ENCODE measurements at regions not wholly inside any gene's neighbourhood (a gene's known extent, or its start where the extent isn't known, plus 50 kb on each side); places are given as distances from the start of the nearest gene placed in this dataset.

DNA sequence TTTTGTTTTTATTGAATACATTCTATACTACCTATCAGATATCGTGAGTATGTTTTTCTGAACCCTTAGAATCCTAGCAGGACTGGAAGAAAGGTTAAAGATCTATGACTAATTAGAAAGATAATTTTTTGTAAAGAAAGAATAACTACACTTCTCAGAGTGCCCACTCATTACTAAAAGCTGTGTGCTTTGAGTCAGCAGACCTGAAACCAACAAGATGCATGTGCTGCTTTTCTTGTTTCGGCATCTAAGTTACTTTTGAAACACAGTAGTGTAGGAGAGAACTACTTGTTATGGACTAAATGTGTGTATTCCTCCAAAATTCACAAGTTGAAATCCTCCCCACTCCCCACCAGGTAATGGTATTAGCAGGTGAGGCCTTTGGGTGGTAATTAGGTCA, 127.8 kb upstream of the ESRRG start:
- H3K4me1 Mint-ChIP-seq, result peaks cover 7% of the 10 kb centered on the region
- H3K27me3 Mint-ChIP-seq (ENCODE audit: low read depth), result no peaks in the 10 kb centered on the region
- H3K9me3 Mint-ChIP-seq, result no peaks in the 10 kb centered on the region
- TF ChIP-seq, protein P1, sequence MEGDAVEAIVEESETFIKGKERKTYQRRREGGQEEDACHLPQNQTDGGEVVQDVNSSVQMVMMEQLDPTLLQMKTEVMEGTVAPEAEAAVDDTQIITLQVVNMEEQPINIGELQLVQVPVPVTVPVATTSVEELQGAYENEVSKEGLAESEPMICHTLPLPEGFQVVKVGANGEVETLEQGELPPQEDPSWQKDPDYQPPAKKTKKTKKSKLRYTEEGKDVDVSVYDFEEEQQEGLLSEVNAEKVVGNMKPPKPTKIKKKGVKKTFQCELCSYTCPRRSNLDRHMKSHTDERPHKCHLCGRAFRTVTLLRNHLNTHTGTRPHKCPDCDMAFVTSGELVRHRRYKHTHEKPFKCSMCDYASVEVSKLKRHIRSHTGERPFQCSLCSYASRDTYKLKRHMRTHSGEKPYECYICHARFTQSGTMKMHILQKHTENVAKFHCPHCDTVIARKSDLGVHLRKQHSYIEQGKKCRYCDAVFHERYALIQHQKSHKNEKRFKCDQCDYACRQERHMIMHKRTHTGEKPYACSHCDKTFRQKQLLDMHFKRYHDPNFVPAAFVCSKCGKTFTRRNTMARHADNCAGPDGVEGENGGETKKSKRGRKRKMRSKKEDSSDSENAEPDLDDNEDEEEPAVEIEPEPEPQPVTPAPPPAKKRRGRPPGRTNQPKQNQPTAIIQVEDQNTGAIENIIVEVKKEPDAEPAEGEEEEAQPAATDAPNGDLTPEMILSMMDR (IDR thresholded peaks at IDR 0.05; ENCODE audit: unreplicated experiment in 3 of 3), result no peak
- H3K4me3 Mint-ChIP-seq, result no peak overlapping the region
- no peak overlapping the region for H3K27ac Mint-ChIP-seq
- no peaks in the 10 kb centered on the region for H3K36me3 Mint-ChIP-seq (ENCODE audit: low read depth)

DNA sequence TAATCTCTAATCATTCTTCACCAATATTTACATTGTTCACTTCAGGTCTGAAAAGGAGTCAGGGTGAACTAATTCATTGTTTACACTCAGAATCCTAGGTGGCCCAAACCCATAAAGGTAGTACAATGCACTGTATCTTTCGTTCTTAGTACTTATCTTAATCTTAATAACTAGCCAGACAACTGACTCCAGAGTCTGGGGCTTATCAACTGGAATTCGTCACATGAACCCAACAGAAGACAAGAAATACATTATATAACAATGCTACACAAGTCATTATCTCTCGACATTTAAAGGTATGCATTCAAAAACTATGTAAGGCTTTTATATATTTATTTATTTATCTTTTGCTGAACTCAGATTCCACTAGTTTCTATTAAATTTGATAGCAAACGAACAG, 125.9 kb upstream of the ESRRG start:
- Mint-ChIP-seq H3K27ac (no peak overlapping the region), H3K36me3 (ENCODE audit: low read depth) (no peaks in the 10 kb centered on the region)
- TF ChIP-seq, protein P1 (IDR thresholded peaks at IDR 0.05; ENCODE audit: unreplicated experiment in 3 of 3), result no peak

DNA sequence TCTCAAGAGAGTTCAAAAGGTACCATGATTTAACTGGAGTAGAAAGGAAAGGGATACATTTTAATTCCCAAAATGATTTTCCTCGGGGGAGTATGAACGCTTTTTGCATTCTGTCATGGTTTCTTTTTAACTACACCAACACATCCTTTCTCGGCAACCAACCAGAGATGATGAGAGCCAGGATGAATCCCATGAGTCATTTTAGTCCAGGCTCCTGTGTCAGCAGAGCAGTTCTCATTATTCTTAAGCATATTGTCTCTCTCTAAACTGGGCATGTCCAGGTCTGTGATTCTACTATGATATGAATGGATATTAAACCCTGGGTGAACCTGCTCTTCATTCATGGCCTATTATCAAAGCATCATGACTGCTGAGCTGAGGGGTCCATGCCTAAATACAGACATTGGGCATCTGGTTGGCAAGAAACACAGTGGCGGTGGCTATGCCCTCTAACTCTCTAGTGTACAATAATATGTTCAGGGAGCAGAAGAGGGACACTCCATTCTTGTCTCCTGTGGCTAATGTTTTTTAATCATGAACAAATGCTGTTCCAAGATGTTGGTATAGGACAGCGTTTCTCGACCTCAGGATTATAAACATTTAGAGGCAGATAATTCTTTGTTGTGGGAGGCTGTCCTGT, 124.3 kb upstream of the ESRRG start:
- Mint-ChIP-seq H3K27ac (no peak overlapping the region), H3K4me3 (no peak overlapping the region), H3K27me3 (ENCODE audit: low read depth) (no peaks in the 10 kb centered on the region), H3K4me1 (no peaks in the 10 kb centered on the region), H3K9me3 (no peaks in the 10 kb centered on the region), H3K36me3 (ENCODE audit: low read depth) (no peaks in the 10 kb centered on the region)
- TF ChIP-seq, protein P1 (IDR thresholded peaks at IDR 0.05; ENCODE audit: unreplicated experiment in 3 of 3), result no peak

More for the DNA sequence above, 125.9 kb upstream of the ESRRG start:
- H3K9me3 Mint-ChIP-seq, result no peaks in the 10 kb centered on the region
- H3K4me1 Mint-ChIP-seq, result peaks cover 7% of the 10 kb centered on the region
- H3K4me3 Mint-ChIP-seq, result no peak overlapping the region
- no peaks in the 10 kb centered on the region for H3K27me3 Mint-ChIP-seq (ENCODE audit: low read depth)

DNA sequence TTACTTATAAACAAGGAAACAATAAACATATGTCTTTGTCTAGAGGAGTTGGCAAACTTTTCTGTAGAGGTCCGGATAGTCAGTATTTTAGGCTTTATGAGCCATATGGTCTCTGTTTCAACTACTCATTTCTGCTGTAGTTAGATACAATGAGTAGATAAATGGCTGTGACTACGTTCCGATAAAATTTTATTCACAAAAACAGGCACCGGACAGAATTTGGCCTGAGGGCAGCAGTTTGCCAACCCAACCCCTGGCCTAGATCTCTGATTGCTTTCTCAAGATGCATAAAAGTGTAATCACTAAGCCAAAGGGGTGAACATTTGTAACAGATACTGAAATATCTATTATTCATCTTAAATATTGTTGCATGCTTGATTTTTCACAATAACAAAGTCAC, 123.1 kb upstream of the ESRRG start:
- Mint-ChIP-seq H3K4me3 (no peak overlapping the region), H3K27ac (no peak overlapping the region)

DNA sequence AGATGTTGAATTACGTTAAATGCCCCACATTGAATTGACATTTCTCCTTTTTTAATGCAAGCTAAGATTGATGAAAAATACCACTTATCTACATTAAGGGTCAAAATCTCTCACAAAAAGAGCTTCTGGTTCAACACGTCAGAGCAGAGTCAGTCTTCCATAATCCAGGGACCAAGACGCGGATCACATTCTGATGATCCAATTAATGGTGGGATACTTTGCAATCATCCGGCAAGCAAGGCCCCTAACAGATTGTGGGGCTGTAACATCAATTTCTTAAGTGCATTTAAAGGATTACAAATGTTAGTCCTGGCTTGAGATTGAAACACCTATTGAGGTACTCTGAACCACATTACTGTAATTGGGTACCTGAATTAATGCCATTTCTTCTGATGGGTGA, 120.2 kb upstream of the ESRRG start:
- no peak overlapping the region for H3K27ac Mint-ChIP-seq
- H3K27me3 Mint-ChIP-seq (ENCODE audit: low read depth), result no peaks in the 10 kb centered on the region
- H3K36me3 Mint-ChIP-seq (ENCODE audit: low read depth), result peaks cover 4% of the 10 kb centered on the region
- no peak overlapping the region for H3K4me3 Mint-ChIP-seq
- H3K4me1 Mint-ChIP-seq, result no peaks in the 10 kb centered on the region
- TF ChIP-seq, protein P1 (IDR thresholded peaks at IDR 0.05; ENCODE audit: unreplicated experiment in 3 of 3), result no peak
- peaks cover 2% of the 10 kb centered on the region for H3K9me3 Mint-ChIP-seq

More for the DNA sequence above, 123.1 kb upstream of the ESRRG start:
- H3K4me1 Mint-ChIP-seq, result no peaks in the 10 kb centered on the region
- TF ChIP-seq, protein P1 (IDR thresholded peaks at IDR 0.05; ENCODE audit: unreplicated experiment in 3 of 3), result no peak
- H3K36me3 Mint-ChIP-seq (ENCODE audit: low read depth), result no peaks in the 10 kb centered on the region
- no peaks in the 10 kb centered on the region for H3K27me3 Mint-ChIP-seq (ENCODE audit: low read depth)
- no peaks in the 10 kb centered on the region for H3K9me3 Mint-ChIP-seq

- Mint-ChIP-seq H3K27ac (no peak overlapping the region), H3K9me3 (peaks cover 2% of the 10 kb centered on the region), H3K36me3 (ENCODE audit: low read depth) (peaks cover 9% of the 10 kb centered on the region), H3K27me3 (ENCODE audit: low read depth) (no peaks in the 10 kb centered on the region), H3K4me3 (no peak overlapping the region), H3K4me1 (no peaks in the 10 kb centered on the region)
- TF ChIP-seq, protein P1 (IDR thresholded peaks at IDR 0.05; ENCODE audit: unreplicated experiment in 3 of 3), result no peak
These were observed 117.9 kb upstream of the ESRRG start for GRCh38 chr1:216841165-216841564.
